Spleen (tissue), 7 donors: ENCODE measurements at regions not wholly inside any gene's neighbourhood (a gene's known extent, or its start where the extent isn't known, plus 50 kb on each side); places are given as distances from the start of the nearest gene placed in this dataset.

Experiments
- CTCF ChIP-seq, 11 experiments: fragments of 200-600 bp in 7 of 11; fragments of 450-650 bp in 4 of 11; sonication (generic) in 4 of 11; IDR thresholded peaks in 8 of 11; conservative IDR thresholded peaks in 3 of 11; 1 replicate in 7 of 11; 2 replicates in 4 of 11; pipeline versions ENCODE4 v1.4.0 to v1.8.0; 2016 to 2021; ENCODE audit warnings: antibody characterized with exemption in 11 of 11, inconsistent platforms in 4 of 11, mild to moderate bottlenecking in 1 of 11
- POLR2A ChIP-seq, 3 donors: fragments of 450-650 bp; IDR thresholded peaks; one replicate each; pipeline ENCODE4 v1.5.1; 2017; ENCODE audit warnings: antibody characterized with exemption in 3 of 3, mild to moderate bottlenecking in 1 of 3
- donor health status: DM: no; HTN: no; CAD: no; lungs with moderate emphysema.
- donor health status: DM: no; HTN: no; CAD: no.
- donor health status: DM: no; HTN: no; CAD: no.

GRCh38 chr4:177032341-177032740 is 239.6 kb upstream of the VEGFC start:
- TF ChIP-seq CTCF (IDR thresholded peaks at IDR 0.05 in 8 of 11, conservative IDR thresholded peaks at IDR 0.05 in 3 of 11) = no peak
- no peak for TF ChIP-seq POLR2A (IDR thresholded peaks at IDR 0.05)
